SK-N-SH (cell line): ENCODE measurements at regions not wholly inside any gene's neighbourhood (a gene's known extent, or its start where the extent isn't known, plus 50 kb on each side); places are given as distances from the start of the nearest gene placed in this dataset.
"Not testable (repeated sequence)": the region's sequence is repeated elsewhere in the genome, so short reads cannot be mapped to it uniquely, and the experiment has no call there.

Experiments used
- CTCF ChIA-PET: fragments of 300-600, 350-600 bp; formaldehyde crosslinking; extraction: SDS; loops from one replicate; lab custom pipeline; 2021; lab: Yijun Ruan, JAX
- POLR2A ChIA-PET: fragments of 350-600 bp; sonication (Branson Sonifier 250); formaldehyde crosslinking; extraction: SDS; loops from one replicate; lab custom pipeline; 2020; ENCODE audit warnings: antibody characterized with exemption, inconsistent platforms; lab: Yijun Ruan, JAX
- DNase-seq: peaks from one replicate; pipeline ENCODE4 v3.0.0; 2012
- H2AFZ ChIP-seq: fragments of 200-600 bp; sonication (generic); 2 replicates; pipeline ENCODE4 v1.8.1; 2016; ENCODE audit warnings: antibody characterized with exemption, mild to moderate bottlenecking, low read depth
- H3F3A ChIP-seq: fragments of 200-600 bp; sonication (generic); replicated peaks from 2 replicates; pipeline ENCODE3; 2016; ENCODE audit warnings: antibody characterized with exemption, mild to moderate bottlenecking; ENCODE audit not compliant: insufficient read depth
- H3K27ac ChIP-seq, 2 experiments: fragments of 200-500 bp in 1 of 2; fragments of 200-600 bp in 1 of 2; sonication (Bioruptor generic) in 1 of 2; sonication (generic), shearing (Covaris generic) in 1 of 2; 2 replicates each; pipeline versions ENCODE4 v1.5.1 to v1.6.1; 2014 to 2016; ENCODE audit warnings: low read depth in 2 of 2, inconsistent platforms in 1 of 2, low read length in 1 of 2, mild to moderate bottlenecking in 1 of 2, mixed read lengths in 1 of 2
- H3K27me3 ChIP-seq: fragments of 200-600 bp; sonication (generic), shearing (Covaris generic); 2 replicates; pipeline ENCODE4 v1.6.1; 2016; ENCODE audit warnings: mixed run types; ENCODE audit not compliant: insufficient read depth
- H3K36me3 ChIP-seq, 2 experiments: fragments of 200-500 bp in 1 of 2; fragments of 200-600 bp in 1 of 2; sonication (Bioruptor generic) in 1 of 2; sonication (generic) in 1 of 2; replicated peaks in 1 of 2; 2 replicates each; pipeline versions ENCODE3 to v1.5.1; 2014 to 2016; ENCODE audit warnings: low read length in 1 of 2, mild to moderate bottlenecking in 1 of 2; ENCODE audit not compliant: insufficient read depth in 2 of 2, control insufficient read depth in 1 of 2
- H3K4me1 ChIP-seq, 2 experiments: fragments of 200-500 bp in 1 of 2; fragments of 200-600 bp in 1 of 2; sonication (Bioruptor generic) in 1 of 2; sonication (generic), shearing (Covaris generic) in 1 of 2; 2 replicates each; pipeline versions ENCODE4 v1.5.1 to v1.6.1; 2014 to 2016; ENCODE audit warnings: low read depth in 1 of 2, low read length in 1 of 2, mixed run types in 1 of 2; ENCODE audit not compliant: insufficient read depth in 2 of 2, control insufficient read depth in 1 of 2
- H3K4me2 ChIP-seq: fragments of 200-600 bp; sonication (generic), shearing (Covaris generic); 2 replicates; pipeline ENCODE4 v1.6.1; 2017; ENCODE audit warnings: mixed run types
- H3K4me3 ChIP-seq, 2 experiments: fragments of 200-500 bp in 1 of 2; fragments of 200-600 bp in 1 of 2; sonication (Bioruptor generic) in 1 of 2; sonication (generic), shearing (Covaris generic) in 1 of 2; 2 replicates each; pipeline versions ENCODE4 v1.5.1 to v1.8.1; 2014 to 2016; ENCODE audit warnings: low read depth in 2 of 2, inconsistent platforms in 1 of 2, low read length in 1 of 2, mild to moderate bottlenecking in 1 of 2, mixed read lengths in 1 of 2, moderate library complexity in 1 of 2
- H3K79me2 ChIP-seq: fragments of 200-600 bp; sonication (generic); 2 replicates; pipeline ENCODE4 v1.8.1; 2017; ENCODE audit warnings: mild to moderate bottlenecking; ENCODE audit not compliant: insufficient read depth
- H3K9ac ChIP-seq: fragments of 200-600 bp; sonication (generic); 2 replicates; pipeline ENCODE4 v1.6.1; 2017; ENCODE audit warnings: mixed run types
- H3K9me2 ChIP-seq: fragments of 200-600 bp; sonication (generic); 2 replicates; pipeline ENCODE4 v1.6.1; 2017; ENCODE audit warnings: mixed run types
- H3K9me3 ChIP-seq: fragments of 200-600 bp; sonication (generic); 2 replicates; pipeline ENCODE4 v1.6.1; 2017; ENCODE audit warnings: mixed run types, mild to moderate bottlenecking, moderate library complexity
- H4K20me1 ChIP-seq: fragments of 200-600 bp; sonication (generic); 2 replicates; pipeline ENCODE4 v1.6.1; 2017; ENCODE audit warnings: mild to moderate bottlenecking, mixed run types; ENCODE audit not compliant: insufficient read depth
- CHD2 ChIP-seq: fragments of 150-350 bp; IDR thresholded peaks from 2 replicates; pipeline ENCODE4 v1.6.1; 2018; ENCODE audit warnings: low read length; ENCODE audit not compliant: partially characterized antibody
- ELF1 ChIP-seq: IDR thresholded peaks from 2 replicates; pipeline ENCODE4 v1.4.0; 2012
- EZH2phosphoT487 ChIP-seq: fragments of 200-600 bp; sonication (generic); IDR thresholded peaks from 2 replicates; pipeline ENCODE4 v1.6.1; 2017; ENCODE audit warnings: low read depth, mixed run types, mild to moderate bottlenecking, antibody characterized with exemption, moderate library complexity, borderline replicate concordance
- FOXM1 ChIP-seq: IDR thresholded peaks from 2 replicates; pipeline ENCODE4 v1.4.0; 2012; ENCODE audit warnings: low read depth, mild to moderate bottlenecking
- GABPA ChIP-seq: IDR thresholded peaks from 2 replicates; pipeline ENCODE4 v1.4.0; 2012; ENCODE audit warnings: low read depth, mild to moderate bottlenecking
- JUND ChIP-seq: IDR thresholded peaks from 2 replicates; pipeline ENCODE4 v1.4.0; 2012
- MXI1 ChIP-seq: IDR thresholded peaks from 2 replicates; pipeline ENCODE4 v1.6.1; 2012; ENCODE audit warnings: mild to moderate bottlenecking, low read depth, low read length, improper control_type of control experiment
- NFIC ChIP-seq: IDR thresholded peaks from 2 replicates; pipeline ENCODE4 v1.4.0; 2012; ENCODE audit warnings: borderline replicate concordance
- POLR2AphosphoS5 ChIP-seq: IDR thresholded peaks from 2 replicates; pipeline ENCODE4 v1.6.1; 2012; ENCODE audit warnings: low read depth, low read length
- RCOR1 ChIP-seq: fragments of 150-350 bp; IDR thresholded peaks from 2 replicates; pipeline ENCODE4 v1.6.1; 2017; ENCODE audit warnings: antibody characterized with exemption, low read length
- REST ChIP-seq: IDR thresholded peaks from 2 replicates; pipeline ENCODE4 v1.6.1; 2012; ENCODE audit warnings: mild to moderate bottlenecking, low read depth, low read length, moderate library complexity
- SIN3A ChIP-seq: IDR thresholded peaks from 2 replicates; pipeline ENCODE4 v1.6.1; 2012; ENCODE audit warnings: low read depth, mild to moderate bottlenecking, low read length, moderate library complexity, borderline replicate concordance
- TAF1 ChIP-seq: IDR thresholded peaks from 2 replicates; pipeline ENCODE4 v1.6.1; 2012; ENCODE audit warnings: low read depth, mild to moderate bottlenecking, low read length, moderate library complexity, borderline replicate concordance
- TEAD4 ChIP-seq: IDR thresholded peaks from 2 replicates; pipeline ENCODE4 v1.4.0; 2012; ENCODE audit warnings: mild to moderate bottlenecking, borderline replicate concordance; ENCODE audit not compliant: insufficient read depth
- YY1 ChIP-seq: IDR thresholded peaks from 2 replicates; pipeline ENCODE4 v1.4.0; 2012; ENCODE audit warnings: low read depth, mild to moderate bottlenecking
- WGBS: methylation state at CpG from one replicate; pipeline ENCODE4 v1.1.6; 2017; ENCODE audit warnings: low lambda C conversion rate; 5-methylcytosine and 5-hydroxymethylcytosine counted together
- TF ChIP-seq, protein P1 (sequence below): IDR thresholded peaks from 2 replicates; pipeline ENCODE4 v1.4.0; 2012; ENCODE audit warnings: low read depth
- TF ChIP-seq, protein P2 (sequence below): IDR thresholded peaks from 2 replicates; pipeline ENCODE4 v1.4.0; 2012; ENCODE audit warnings: low read depth, borderline replicate concordance

DNA sequence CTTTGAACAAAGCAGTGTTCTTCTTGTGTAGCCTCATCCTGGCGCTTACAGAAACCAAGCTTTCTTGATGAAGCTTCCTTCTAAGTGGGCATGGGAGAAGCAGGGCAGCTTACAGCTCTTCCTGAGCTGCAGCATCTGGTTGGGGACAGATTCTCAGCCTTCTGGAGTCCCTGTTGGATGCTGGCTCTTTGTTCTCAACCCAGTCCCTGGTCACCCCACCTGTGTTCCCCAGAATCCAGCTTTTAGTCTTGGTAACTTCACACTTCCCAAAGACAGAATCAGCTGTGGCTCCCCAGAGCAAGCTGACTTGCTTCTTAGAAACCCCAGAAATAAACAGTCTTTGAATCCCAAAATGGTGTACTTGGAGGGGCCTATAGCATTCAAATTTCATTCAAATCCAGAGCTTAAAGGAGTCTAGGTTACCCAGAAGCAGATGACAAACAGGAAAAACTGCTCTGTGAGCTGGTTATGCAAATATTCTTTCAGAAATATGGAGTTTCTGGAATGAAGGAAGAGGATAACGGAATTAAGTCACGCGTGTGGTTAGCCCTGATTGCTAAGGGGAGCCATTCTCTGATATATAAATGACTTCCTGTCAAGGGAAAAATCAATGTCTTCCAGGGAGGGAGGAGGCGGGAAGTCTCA is 783.4 kb upstream of the TPTE start:
- H3K79me2 ChIP-seq, H3K4me1 ChIP-seq, H3K4me2 ChIP-seq, H3K36me3 ChIP-seq, DNase-seq, CTCF ChIA-PET, H3K27ac ChIP-seq, H4K20me1 ChIP-seq, H3K9me3 ChIP-seq, H3K9ac ChIP-seq, H2AFZ ChIP-seq, POLR2A ChIA-PET, H3K4me3 ChIP-seq, H3F3A ChIP-seq, H3K9me2 ChIP-seq: not testable (repeated sequence)
- 3% methylated on average over 5 of the region's 5 CpGs for WGBS
- peaks cover 17% of the 10 kb centered on the region for H3K27me3 ChIP-seq

- Histone ChIP-seq H3K9me3 (no peaks in the 10 kb centered on the region), H3K4me1 (no peaks in the 10 kb centered on the region), H4K20me1 (no peaks in the 10 kb centered on the region), H3K27me3 (peaks cover 17% of the 10 kb centered on the region), H3K4me2 (no peak overlapping the region), H3F3A (no peaks in the 10 kb centered on the region), H3K9me2 (no peaks in the 10 kb centered on the region), H3K27ac (no peak overlapping the region), H3K9ac (no peak overlapping the region)
- POLR2A ChIA-PET, result no interaction called here
- CTCF ChIA-PET, result no interaction called here
- WGBS, result 4% methylated on average over 2 of the region's 2 CpGs
- TF ChIP-seq NFIC (no peak), TEAD4 (no peak), CHD2 (no peak), SIN3A (no peak)
- TF ChIP-seq, all 33 proteins: peak for 0
- DNase-seq, result no peak
- Histone ChIP-seq H3K4me3 (no peak overlapping the region), H3K79me2 (no peaks in the 10 kb centered on the region), H3K36me3 (no peaks in the 10 kb centered on the region), H2AFZ (no peak overlapping the region)
These were observed 782.9 kb upstream of the TPTE start for GRCh38 chr21:9738527-9738926.

DNA sequence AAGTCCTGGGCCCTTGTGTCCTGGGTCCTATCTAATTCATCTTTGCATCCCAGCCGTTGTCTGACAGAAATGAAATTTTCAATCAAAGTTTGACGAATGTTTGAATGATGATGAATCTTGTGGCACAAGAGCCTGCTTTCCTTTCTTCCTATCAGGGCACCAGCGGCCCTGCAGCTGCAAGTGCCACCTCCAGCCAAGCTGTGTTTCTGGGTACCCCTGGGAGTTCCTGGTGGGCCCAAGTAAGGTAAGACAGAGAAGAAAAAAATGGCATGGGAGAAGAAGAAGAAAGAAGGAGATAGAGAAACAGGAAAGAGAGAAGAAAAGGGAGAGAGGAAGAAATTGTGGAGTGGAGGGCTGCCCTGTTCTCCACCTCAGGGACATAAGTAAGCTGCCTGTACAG is 782.1 kb upstream of the TPTE start:
- Histone ChIP-seq H3K4me3 (no peak overlapping the region), H3K79me2 (no peaks in the 10 kb centered on the region), H4K20me1 (no peaks in the 10 kb centered on the region), H3K27me3 (peaks cover 24% of the 10 kb centered on the region), H3K9ac (no peak overlapping the region), H3K27ac (no peak overlapping the region), H3K4me1 (no peaks in the 10 kb centered on the region), H3K9me3 (no peaks in the 10 kb centered on the region), H3K9me2 (no peaks in the 10 kb centered on the region), H3F3A (no peaks in the 10 kb centered on the region), H3K4me2 (no peak overlapping the region), H2AFZ (no peak overlapping the region), H3K36me3 (no peaks in the 10 kb centered on the region)
- 2% methylated on average over 3 of the region's 3 CpGs for WGBS
- no peak for DNase-seq
- POLR2A ChIA-PET, result no interaction called here
- CTCF ChIA-PET, result no interaction called here
- TF ChIP-seq, protein P1, sequence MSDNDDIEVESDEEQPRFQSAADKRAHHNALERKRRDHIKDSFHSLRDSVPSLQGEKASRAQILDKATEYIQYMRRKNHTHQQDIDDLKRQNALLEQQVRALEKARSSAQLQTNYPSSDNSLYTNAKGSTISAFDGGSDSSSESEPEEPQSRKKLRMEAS, result no peak
- no peak for TF ChIP-seq ELF1
- TF ChIP-seq MXI1, result no peak
- no peak for TF ChIP-seq TEAD4
- TF ChIP-seq RCOR1, result no peak
- TF ChIP-seq TAF1, result no peak
- TF ChIP-seq POLR2AphosphoS5, result no peak
- TF ChIP-seq, protein P2, sequence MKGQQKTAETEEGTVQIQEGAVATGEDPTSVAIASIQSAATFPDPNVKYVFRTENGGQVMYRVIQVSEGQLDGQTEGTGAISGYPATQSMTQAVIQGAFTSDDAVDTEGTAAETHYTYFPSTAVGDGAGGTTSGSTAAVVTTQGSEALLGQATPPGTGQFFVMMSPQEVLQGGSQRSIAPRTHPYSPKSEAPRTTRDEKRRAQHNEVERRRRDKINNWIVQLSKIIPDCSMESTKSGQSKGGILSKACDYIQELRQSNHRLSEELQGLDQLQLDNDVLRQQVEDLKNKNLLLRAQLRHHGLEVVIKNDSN, result no peak
- TF ChIP-seq JUND, result no peak
- no peak for TF ChIP-seq REST
- TF ChIP-seq CHD2, result no peak
- TF ChIP-seq YY1, result no peak
- no peak for TF ChIP-seq FOXM1
- TF ChIP-seq GABPA, result no peak
- no peak for TF ChIP-seq EZH2phosphoT487
